ENCODE measurements at regions not wholly inside any gene's neighbourhood (a gene's known extent, or its start where the extent isn't known, plus 50 kb on each side); places are given as distances from the start of the nearest gene placed in this dataset.

DNA sequence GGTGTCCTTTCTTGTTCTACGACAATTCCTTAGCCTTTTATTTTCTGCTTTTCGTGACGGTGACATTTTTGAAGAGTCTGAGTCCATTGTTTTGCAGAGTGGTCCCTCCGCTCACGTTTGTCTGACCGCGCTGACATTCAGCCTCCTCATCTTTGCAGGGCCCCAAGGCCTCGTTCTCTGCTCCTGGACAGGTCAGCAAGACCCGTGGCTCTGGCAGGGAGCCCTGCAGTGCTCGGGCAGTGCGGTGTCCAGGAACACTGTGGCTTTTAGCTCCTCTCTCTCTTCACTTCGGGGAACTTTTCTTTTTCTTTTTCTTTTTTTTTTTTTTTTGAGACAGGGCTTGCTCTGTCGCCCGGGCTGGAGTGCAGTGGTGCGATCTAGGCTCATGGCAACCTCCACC, 142.5 kb downstream of the DNAJB6 start:
- H3K9ac ChIP-seq (ENCODE audit: insufficient read depth, low read length), result no peak overlapping the region
- no peak for TF ChIP-seq CTCF (conservative IDR thresholded peaks at IDR 0.05 in 1 of 2, IDR thresholded peaks at IDR 0.05 in 1 of 2; ENCODE audit: low read depth in 1 of 2, low read length in 2 of 2)
- no peak for TF ChIP-seq EZH2 (IDR thresholded peaks at IDR 0.05; ENCODE audit: low read length, missing control alignments)
- H3K79me2 ChIP-seq (ENCODE audit: control insufficient read depth, insufficient read depth, low read length), result no peaks in the 10 kb centered on the region
- H4K20me1 ChIP-seq (ENCODE audit: control insufficient read depth, extremely low read depth, insufficient read depth, low read length), result no peaks in the 10 kb centered on the region
- no peaks in the 10 kb centered on the region for H3K27me3 ChIP-seq (ENCODE audit: control insufficient read depth, insufficient read depth, low read length)
- DNase-seq (ENCODE audit: low read depth in 2 of 2), result no peak
- H3K4me1 ChIP-seq (ENCODE audit: control insufficient read depth, extremely low read depth, insufficient read depth, low read length), result no peaks in the 10 kb centered on the region
- no peak overlapping the region for H3K4me2 ChIP-seq (ENCODE audit: extremely low read depth, insufficient read depth, low read length)
- H3K27ac ChIP-seq (ENCODE audit: insufficient read depth, low read length), result no peak overlapping the region
- H3K4me3 ChIP-seq (replicated peaks in 1 of 4; ENCODE audit: control extremely low read depth in 1 of 4, insufficient read depth in 1 of 4, low read depth in 3 of 4, low read length in 4 of 4), result no peak overlapping the region
- no peaks in the 10 kb centered on the region for H3K36me3 ChIP-seq (ENCODE audit: control insufficient read depth, insufficient read depth, low read length)
- no peak overlapping the region for H2AFZ ChIP-seq (ENCODE audit: low read length)
- H3K9me3 ChIP-seq (ENCODE audit: control insufficient read depth, insufficient read depth, low read depth, low read length), result peaks cover 3% of the 10 kb centered on the region

GRCh38 chr7:157480371-157481050, 143.7 kb downstream of the DNAJB6 start:
- Histone ChIP-seq H3K4me1 (ENCODE audit: control insufficient read depth, extremely low read depth, insufficient read depth, low read length) (no peaks in the 10 kb centered on the region), H3K4me3 (replicated peaks in 1 of 4; ENCODE audit: control extremely low read depth in 1 of 4, insufficient read depth in 1 of 4, low read depth in 3 of 4, low read length in 4 of 4) (no peak overlapping the region), H4K20me1 (ENCODE audit: control insufficient read depth, extremely low read depth, insufficient read depth, low read length) (no peaks in the 10 kb centered on the region), H3K36me3 (ENCODE audit: control insufficient read depth, insufficient read depth, low read length) (no peaks in the 10 kb centered on the region), H2AFZ (ENCODE audit: low read length) (no peak overlapping the region), H3K27ac (ENCODE audit: insufficient read depth, low read length) (no peak overlapping the region), H3K4me2 (ENCODE audit: extremely low read depth, insufficient read depth, low read length) (no peak overlapping the region), H3K79me2 (ENCODE audit: control insufficient read depth, insufficient read depth, low read length) (no peaks in the 10 kb centered on the region), H3K9ac (ENCODE audit: insufficient read depth, low read length) (no peak overlapping the region), H3K27me3 (ENCODE audit: control insufficient read depth, insufficient read depth, low read length) (no peaks in the 10 kb centered on the region), H3K9me3 (ENCODE audit: control insufficient read depth, insufficient read depth, low read depth, low read length) (peaks cover 3% of the 10 kb centered on the region)
- DNase-seq (ENCODE audit: low read depth in 2 of 2), result no peak
- TF ChIP-seq EZH2 (IDR thresholded peaks at IDR 0.05; ENCODE audit: low read length, missing control alignments), result no peak
- TF ChIP-seq CTCF (conservative IDR thresholded peaks at IDR 0.05 in 1 of 2, IDR thresholded peaks at IDR 0.05 in 1 of 2; ENCODE audit: low read depth in 1 of 2, low read length in 2 of 2), result no peak

DNA sequence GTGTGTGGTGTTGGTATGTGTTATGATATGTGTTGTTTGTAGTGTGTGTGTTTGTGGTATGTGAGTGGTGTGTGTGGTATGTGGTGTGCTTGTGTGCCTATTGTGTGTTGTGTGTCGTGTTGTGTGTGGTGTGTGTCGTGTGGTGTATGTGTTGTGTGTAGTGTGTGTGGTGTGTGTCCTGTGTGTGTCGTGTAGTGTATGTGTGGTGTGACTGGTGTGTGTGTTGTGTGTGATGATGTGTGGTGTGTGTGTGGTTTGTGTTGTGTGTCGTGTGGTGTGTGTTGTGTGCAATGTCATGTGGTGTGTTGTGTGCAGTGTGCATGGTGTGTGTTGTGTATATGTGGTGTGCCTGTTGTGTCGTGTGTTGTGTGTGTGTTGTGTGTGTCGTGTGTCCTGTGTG, 144.6 kb downstream of the DNAJB6 start:
- Histone ChIP-seq H3K79me2 (ENCODE audit: control insufficient read depth, insufficient read depth, low read length) (no peaks in the 10 kb centered on the region), H3K36me3 (ENCODE audit: control insufficient read depth, insufficient read depth, low read length) (no peaks in the 10 kb centered on the region), H3K27me3 (ENCODE audit: control insufficient read depth, insufficient read depth, low read length) (no peaks in the 10 kb centered on the region), H3K27ac (ENCODE audit: insufficient read depth, low read length) (no peak overlapping the region), H3K9me3 (ENCODE audit: control insufficient read depth, insufficient read depth, low read depth, low read length) (peaks cover 3% of the 10 kb centered on the region), H3K4me3 (replicated peaks in 1 of 4; ENCODE audit: control extremely low read depth in 1 of 4, insufficient read depth in 1 of 4, low read depth in 3 of 4, low read length in 4 of 4) (no peak overlapping the region), H3K4me2 (ENCODE audit: extremely low read depth, insufficient read depth, low read length) (no peak overlapping the region), H4K20me1 (ENCODE audit: control insufficient read depth, extremely low read depth, insufficient read depth, low read length) (no peaks in the 10 kb centered on the region), H3K4me1 (ENCODE audit: control insufficient read depth, extremely low read depth, insufficient read depth, low read length) (no peaks in the 10 kb centered on the region), H3K9ac (ENCODE audit: insufficient read depth, low read length) (no peak overlapping the region), H2AFZ (ENCODE audit: low read length) (no peak overlapping the region)
- no peak for TF ChIP-seq EZH2 (IDR thresholded peaks at IDR 0.05; ENCODE audit: low read length, missing control alignments)
- TF ChIP-seq CTCF (conservative IDR thresholded peaks at IDR 0.05 in 1 of 2, IDR thresholded peaks at IDR 0.05 in 1 of 2; ENCODE audit: low read depth in 1 of 2, low read length in 2 of 2), result no peak
- no peak for DNase-seq (ENCODE audit: low read depth in 2 of 2)
